Endodermal cell (in vitro differentiated cells): ENCODE measurements at regions not wholly inside any gene's neighbourhood (a gene's known extent, or its start where the extent isn't known, plus 50 kb on each side); places are given as distances from the start of the nearest gene placed in this dataset.
A peak's percentile ranks its signal among the peaks of the same experiment; 100 is the strongest.

Experiments used
- DNase-seq: peaks from one replicate; pipeline ENCODE4 v3.0.0-alpha.2; 2017
- H3K27ac ChIP-seq: 2 replicates; pipeline ENCODE4 v1.5.1; 2013; ENCODE audit warnings: mild to moderate bottlenecking, low read depth, low read length, moderate library complexity
- H3K27me3 ChIP-seq: 2 replicates; pipeline ENCODE4 v1.6.1; 2013; ENCODE audit warnings: mild to moderate bottlenecking, low read length, moderate library complexity; ENCODE audit not compliant: insufficient read depth, control insufficient read depth, poor library complexity, severe bottlenecking
- H3K36me3 ChIP-seq: 2 replicates; pipeline ENCODE4 v1.7.0; 2013; ENCODE audit warnings: mild to moderate bottlenecking, low read length, moderate library complexity; ENCODE audit not compliant: control insufficient read depth, insufficient read depth
- H3K4me1 ChIP-seq: one replicate; pipeline ENCODE4 v1.7.0; 2013; ENCODE audit warnings: low read length; ENCODE audit not compliant: control insufficient read depth, insufficient read depth
- H3K4me3 ChIP-seq: 2 replicates; pipeline ENCODE4 v1.5.1; 2013; ENCODE audit warnings: mild to moderate bottlenecking, low read length, moderate library complexity
- H3K9ac ChIP-seq: 2 replicates; pipeline ENCODE4 v1.6.1; 2013; ENCODE audit warnings: mild to moderate bottlenecking, low read length, moderate library complexity; ENCODE audit not compliant: poor library complexity, severe bottlenecking; ENCODE audit errors: extremely low read depth
- H3K9me3 ChIP-seq: 2 replicates; pipeline ENCODE4 v1.6.1; 2013; ENCODE audit warnings: mild to moderate bottlenecking, low read length, moderate library complexity; ENCODE audit not compliant: control insufficient read depth
- H3K27ac Mint-ChIP-seq: 2 replicates; pipeline ENCODE4 v1.8.0; 2020; ENCODE audit warnings: mixed read lengths
- H3K27me3 Mint-ChIP-seq: 2 replicates; pipeline ENCODE4 v1.8.0; 2021; ENCODE audit warnings: mild to moderate bottlenecking, mixed read lengths; ENCODE audit not compliant: insufficient read depth
- H3K36me3 Mint-ChIP-seq: 2 replicates; pipeline ENCODE4 v1.8.0; 2020; ENCODE audit warnings: low read depth, mixed read lengths
- H3K4me1 Mint-ChIP-seq: 2 replicates; pipeline ENCODE4 v1.8.0; 2020; ENCODE audit warnings: mixed read lengths
- H3K4me3 Mint-ChIP-seq: 2 replicates; pipeline ENCODE4 v1.8.0; 2020; ENCODE audit warnings: mild to moderate bottlenecking, moderate library complexity, mixed read lengths
- H3K9me3 Mint-ChIP-seq: 2 replicates; pipeline ENCODE4 v1.8.0; 2020; ENCODE audit warnings: mild to moderate bottlenecking, mixed read lengths
- WGBS, 2 experiments: methylation state at CpG; one replicate each; pipeline versions ENCODE4 v1.1.5 to v1.1.7; 2013; ENCODE audit warnings: missing lambda C conversion rate in 2 of 2, mixed read lengths in 1 of 2; ENCODE audit not compliant: insufficient coverage in 1 of 2, insufficient read length in 1 of 2; 5-methylcytosine and 5-hydroxymethylcytosine counted together
- TF ChIP-seq, protein P1 (sequence below): fragments of 200-600 bp; sonication (generic); conservative IDR thresholded peaks from 2 replicates; pipeline ENCODE4 v1.5.0; 2021; ENCODE audit warnings: antibody characterized with exemption, mild to moderate bottlenecking

DNA sequence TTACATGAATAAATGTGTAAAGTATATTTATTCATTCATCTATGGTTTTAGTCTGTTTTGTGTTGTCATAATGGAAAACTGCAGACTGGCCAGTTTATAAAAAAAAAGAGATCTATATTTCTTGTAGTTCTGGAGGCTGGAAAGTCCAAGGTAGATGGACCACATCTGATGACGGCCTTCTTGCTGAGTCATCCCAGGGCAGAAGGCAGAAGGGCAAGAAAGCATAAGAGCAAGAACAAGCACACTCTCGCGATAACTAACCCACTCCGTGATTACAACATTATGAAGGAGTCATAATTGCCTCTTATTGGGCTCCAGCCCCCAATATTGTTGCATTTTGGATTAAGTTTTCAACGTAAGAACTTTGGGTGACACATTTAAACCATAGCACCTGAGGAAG is 180.4 kb upstream of the DAB2 start:
- H3K4me1 ChIP-seq: no peaks in the 10 kb centered on the region
- DNase-seq: no peak
- Mint-ChIP-seq H3K27me3 (no peaks in the 10 kb centered on the region), H3K27ac (no peak overlapping the region), H3K9me3 (peaks cover 4% of the 10 kb centered on the region), H3K4me3 (no peak overlapping the region), H3K4me1 (peaks cover 1% of the 10 kb centered on the region), H3K36me3 (no peaks in the 10 kb centered on the region)
- TF ChIP-seq, protein P1, sequence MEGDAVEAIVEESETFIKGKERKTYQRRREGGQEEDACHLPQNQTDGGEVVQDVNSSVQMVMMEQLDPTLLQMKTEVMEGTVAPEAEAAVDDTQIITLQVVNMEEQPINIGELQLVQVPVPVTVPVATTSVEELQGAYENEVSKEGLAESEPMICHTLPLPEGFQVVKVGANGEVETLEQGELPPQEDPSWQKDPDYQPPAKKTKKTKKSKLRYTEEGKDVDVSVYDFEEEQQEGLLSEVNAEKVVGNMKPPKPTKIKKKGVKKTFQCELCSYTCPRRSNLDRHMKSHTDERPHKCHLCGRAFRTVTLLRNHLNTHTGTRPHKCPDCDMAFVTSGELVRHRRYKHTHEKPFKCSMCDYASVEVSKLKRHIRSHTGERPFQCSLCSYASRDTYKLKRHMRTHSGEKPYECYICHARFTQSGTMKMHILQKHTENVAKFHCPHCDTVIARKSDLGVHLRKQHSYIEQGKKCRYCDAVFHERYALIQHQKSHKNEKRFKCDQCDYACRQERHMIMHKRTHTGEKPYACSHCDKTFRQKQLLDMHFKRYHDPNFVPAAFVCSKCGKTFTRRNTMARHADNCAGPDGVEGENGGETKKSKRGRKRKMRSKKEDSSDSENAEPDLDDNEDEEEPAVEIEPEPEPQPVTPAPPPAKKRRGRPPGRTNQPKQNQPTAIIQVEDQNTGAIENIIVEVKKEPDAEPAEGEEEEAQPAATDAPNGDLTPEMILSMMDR: no peak
- H3K36me3 ChIP-seq: no peaks in the 10 kb centered on the region
- no peak overlapping the region for H3K4me3 ChIP-seq
- H3K9me3 ChIP-seq: no peaks in the 10 kb centered on the region
- H3K27ac ChIP-seq: no peak overlapping the region
- no peaks in the 10 kb centered on the region for H3K27me3 ChIP-seq
- no peak overlapping the region for H3K9ac ChIP-seq
- WGBS, 2 experiments: 97 to 98% methylated on average over 5 of the region's 5 CpGs

- no peaks in the 10 kb centered on the region for H3K27me3 Mint-ChIP-seq
- H3K4me1 Mint-ChIP-seq: peaks cover 2% of the 10 kb centered on the region
- no peaks in the 10 kb centered on the region for H3K9me3 ChIP-seq
- no peaks in the 10 kb centered on the region for H3K36me3 Mint-ChIP-seq
- no peak overlapping the region for H3K4me3 Mint-ChIP-seq
- DNase-seq: no peak
- H3K27ac ChIP-seq: no peak overlapping the region
- WGBS, 2 experiments: 77% methylated on average over 3 of the region's 4 CpGs; no CpG with 5 or more reads in 1 of the 2 experiments
- H3K36me3 ChIP-seq: no peaks in the 10 kb centered on the region
- no peaks in the 10 kb centered on the region for H3K27me3 ChIP-seq
- no peak overlapping the region for H3K27ac Mint-ChIP-seq
- no peak overlapping the region for H3K9ac ChIP-seq
- H3K9me3 Mint-ChIP-seq: peaks cover under 1% of the 10 kb centered on the region
- no peak overlapping the region for H3K4me3 ChIP-seq
- H3K4me1 ChIP-seq: no peaks in the 10 kb centered on the region
- TF ChIP-seq, protein P1: no peak
These were observed 179.7 kb upstream of the DAB2 start for GRCh38 chr5:39604491-39604890.

- 41 to 57% methylated on average over 4 to 5 of the region's 5 CpGs for WGBS, 2 experiments
- Mint-ChIP-seq H3K4me1 (peaks cover 7% of the 10 kb centered on the region), H3K27ac (no peak overlapping the region), H3K4me3 (no peak overlapping the region), H3K9me3 (no peaks in the 10 kb centered on the region), H3K36me3 (no peaks in the 10 kb centered on the region), H3K27me3 (no peaks in the 10 kb centered on the region)
- TF ChIP-seq, protein P1: peak; percentile 73
- no peaks in the 10 kb centered on the region for H3K9me3 ChIP-seq
- H3K36me3 ChIP-seq: no peaks in the 10 kb centered on the region
- H3K4me3 ChIP-seq: no peak overlapping the region
- no peak overlapping the region for H3K27ac ChIP-seq
- no peaks in the 10 kb centered on the region for H3K27me3 ChIP-seq
- H3K4me1 ChIP-seq: peaks cover 10% of the 10 kb centered on the region
- H3K9ac ChIP-seq: no peak overlapping the region
- no peak for DNase-seq
These were observed 175.1 kb upstream of the DAB2 start for GRCh38 chr5:39599721-39600431.
